ENCODE measurements at regions not wholly inside any gene's neighbourhood (a gene's known extent, or its start where the extent isn't known, plus 50 kb on each side); places are given as distances from the start of the nearest gene placed in this dataset.

GRCh38 chr4:133472244-133472643 lies 323.1 kb downstream of the PCDH10 start:
- TF ChIP-seq EP300 (IDR thresholded peaks at IDR 0.05) (no peak), POLR2A (IDR thresholded peaks at IDR 0.05) (no peak), CTCF (IDR thresholded peaks at IDR 0.05) (no peak)
